Peyer's patch (tissue), 4 donors: ENCODE measurements at regions not wholly inside any gene's neighbourhood (a gene's known extent, or its start where the extent isn't known, plus 50 kb on each side); places are given as distances from the start of the nearest gene placed in this dataset.

Experiments used
- DNase-seq, 3 donors: peaks; one replicate each; pipeline ENCODE4 v3.0.0-alpha.2; 2017 to 2019
- H3K27ac ChIP-seq, 4 donors: fragments of 200-600 bp; sonication (generic); one replicate each; pipeline ENCODE4 v1.5.1; 2016 to 2019
- H3K27me3 ChIP-seq, 2 donors: fragments of 200-600 bp; sonication (generic); one replicate each; pipeline ENCODE4 v1.5.1; 2019
- H3K36me3 ChIP-seq, 3 donors: fragments of 200-600 bp; sonication (generic); one replicate each; pipeline ENCODE4 v1.5.1; 2016 to 2019
- H3K4me1 ChIP-seq, 4 donors: fragments of 200-600 bp; sonication (generic); one replicate each; pipeline ENCODE4 v1.5.1; 2016 to 2019
- H3K4me3 ChIP-seq, 4 donors: fragments of 200-600 bp; sonication (generic); 1 replicate in 3 of 4; 2 replicates in 1 of 4; pipeline ENCODE4 v1.5.1; 2016 to 2019; ENCODE audit warnings: mild to moderate bottlenecking in 1 of 4
- H3K9me3 ChIP-seq, 4 donors: fragments of 200-600 bp; sonication (generic); one replicate each; pipeline ENCODE4 v1.5.1; 2016 to 2019; ENCODE audit warnings: mild to moderate bottlenecking in 1 of 4
- POLR2A ChIP-seq, 2 donors: fragments of 450-650 bp; IDR thresholded peaks; one replicate each; pipeline ENCODE4 v1.5.1; 2017; ENCODE audit warnings: antibody characterized with exemption in 2 of 2, mild to moderate bottlenecking in 2 of 2, moderate library complexity in 2 of 2
- TF ChIP-seq, protein P1 (sequence below), 6 experiments: fragments of 450-650 bp in 4 of 6; fragments of 200-600 bp in 2 of 6; sonication (generic) in 1 of 6; IDR thresholded peaks; one replicate each; pipeline ENCODE4 v1.5.1; 2017 to 2019; ENCODE audit warnings: antibody characterized with exemption in 6 of 6, mild to moderate bottlenecking in 3 of 6, moderate library complexity in 1 of 6

DNA sequence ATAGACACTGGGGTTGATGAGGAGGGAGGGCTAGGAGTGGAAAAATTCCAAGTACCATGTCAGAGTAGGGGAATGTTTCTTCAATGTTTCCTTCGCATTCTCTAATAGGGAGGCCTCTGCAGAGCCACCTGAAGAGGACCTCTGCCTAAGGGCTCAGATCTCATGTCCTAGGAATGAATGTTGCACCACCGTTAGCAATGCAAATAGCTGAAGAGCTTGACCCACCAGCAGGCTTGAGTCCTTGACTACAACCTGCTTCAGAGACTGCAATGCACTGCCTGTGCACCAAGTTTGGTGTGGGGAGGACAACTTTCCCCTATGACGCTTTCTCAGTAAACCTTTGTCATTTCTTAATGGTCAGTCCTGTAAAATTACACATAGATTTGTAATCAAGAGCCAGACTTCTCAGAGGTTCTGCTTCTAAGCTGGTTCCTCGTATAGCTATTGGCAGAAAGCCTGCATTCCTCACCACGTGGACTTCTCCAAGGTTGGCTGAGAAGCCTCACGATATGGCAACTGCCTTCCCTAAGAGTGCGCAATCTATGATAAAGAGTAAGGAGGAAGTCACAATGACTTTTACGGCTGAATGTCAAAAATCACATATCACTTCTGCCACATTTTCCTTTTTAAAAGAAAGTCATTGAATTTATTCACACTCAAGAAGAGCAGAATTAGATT is 600.7 kb upstream of the PTGER4 start:
- TF ChIP-seq, protein P1, sequence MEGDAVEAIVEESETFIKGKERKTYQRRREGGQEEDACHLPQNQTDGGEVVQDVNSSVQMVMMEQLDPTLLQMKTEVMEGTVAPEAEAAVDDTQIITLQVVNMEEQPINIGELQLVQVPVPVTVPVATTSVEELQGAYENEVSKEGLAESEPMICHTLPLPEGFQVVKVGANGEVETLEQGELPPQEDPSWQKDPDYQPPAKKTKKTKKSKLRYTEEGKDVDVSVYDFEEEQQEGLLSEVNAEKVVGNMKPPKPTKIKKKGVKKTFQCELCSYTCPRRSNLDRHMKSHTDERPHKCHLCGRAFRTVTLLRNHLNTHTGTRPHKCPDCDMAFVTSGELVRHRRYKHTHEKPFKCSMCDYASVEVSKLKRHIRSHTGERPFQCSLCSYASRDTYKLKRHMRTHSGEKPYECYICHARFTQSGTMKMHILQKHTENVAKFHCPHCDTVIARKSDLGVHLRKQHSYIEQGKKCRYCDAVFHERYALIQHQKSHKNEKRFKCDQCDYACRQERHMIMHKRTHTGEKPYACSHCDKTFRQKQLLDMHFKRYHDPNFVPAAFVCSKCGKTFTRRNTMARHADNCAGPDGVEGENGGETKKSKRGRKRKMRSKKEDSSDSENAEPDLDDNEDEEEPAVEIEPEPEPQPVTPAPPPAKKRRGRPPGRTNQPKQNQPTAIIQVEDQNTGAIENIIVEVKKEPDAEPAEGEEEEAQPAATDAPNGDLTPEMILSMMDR (IDR thresholded peaks at IDR 0.05), result no peak
- TF ChIP-seq POLR2A (IDR thresholded peaks at IDR 0.05), result no peak
- H3K27ac ChIP-seq, result no peak overlapping the region

GRCh38 chr5:40074826-40075225 is 604.9 kb upstream of the PTGER4 start:
- no peaks in the 10 kb centered on the region for H3K36me3 ChIP-seq
- H3K9me3 ChIP-seq, result no peaks in the 10 kb centered on the region
- no peaks in the 10 kb centered on the region for H3K4me1 ChIP-seq
- DNase-seq, result no peak
- no peak overlapping the region for H3K27ac ChIP-seq
- no peak overlapping the region for H3K4me3 ChIP-seq
- TF ChIP-seq POLR2A (IDR thresholded peaks at IDR 0.05), result no peak
- TF ChIP-seq, protein P1 (IDR thresholded peaks at IDR 0.05), result no peak
- H3K27me3 ChIP-seq, result no peaks in the 10 kb centered on the region

More for the DNA sequence above, 600.7 kb upstream of the PTGER4 start:
- Histone ChIP-seq H3K4me3 (no peak overlapping the region), H3K36me3 (no peaks in the 10 kb centered on the region), H3K4me1 (no peaks in the 10 kb centered on the region), H3K27me3 (no peaks in the 10 kb centered on the region), H3K9me3 (no peaks in the 10 kb centered on the region)
- DNase-seq, result no peak

- Histone ChIP-seq H3K36me3 (no peaks in the 10 kb centered on the region), H3K27ac (no peak overlapping the region), H3K27me3 (no peaks in the 10 kb centered on the region), H3K4me1 (no peaks in the 10 kb centered on the region), H3K9me3 (no peaks in the 10 kb centered on the region), H3K4me3 (no peak overlapping the region)
- TF ChIP-seq POLR2A (IDR thresholded peaks at IDR 0.05), result no peak
- TF ChIP-seq, protein P1 (IDR thresholded peaks at IDR 0.05), result no peak
- no peak for DNase-seq
These were observed 605.8 kb upstream of the PTGER4 start for GRCh38 chr5:40073927-40074326.

- no peaks in the 10 kb centered on the region for H3K27me3 ChIP-seq
- no peak overlapping the region for H3K4me3 ChIP-seq
- no peak for TF ChIP-seq POLR2A (IDR thresholded peaks at IDR 0.05)
- TF ChIP-seq, protein P1 (IDR thresholded peaks at IDR 0.05), result no peak
- H3K4me1 ChIP-seq, result no peaks in the 10 kb centered on the region
- no peak for DNase-seq
- no peak overlapping the region for H3K27ac ChIP-seq
- no peaks in the 10 kb centered on the region for H3K9me3 ChIP-seq
- H3K36me3 ChIP-seq, result no peaks in the 10 kb centered on the region
These were observed 607.8 kb upstream of the PTGER4 start for GRCh38 chr5:40071870-40072269.

- no peaks in the 10 kb centered on the region for H3K36me3 ChIP-seq
- TF ChIP-seq, protein P1 (IDR thresholded peaks at IDR 0.05), result no peak
- TF ChIP-seq POLR2A (IDR thresholded peaks at IDR 0.05), result no peak
- no peak overlapping the region for H3K27ac ChIP-seq
- no peak overlapping the region for H3K4me3 ChIP-seq
- no peak for DNase-seq
- H3K9me3 ChIP-seq, result no peaks in the 10 kb centered on the region
- no peaks in the 10 kb centered on the region for H3K4me1 ChIP-seq
- no peaks in the 10 kb centered on the region for H3K27me3 ChIP-seq
These were observed 613.1 kb upstream of the PTGER4 start for GRCh38 chr5:40066616-40067015.
